Liver (tissue), 8 donors: ENCODE measurements at regions not wholly inside any gene's neighbourhood (a gene's known extent, or its start where the extent isn't known, plus 50 kb on each side); places are given as distances from the start of the nearest gene placed in this dataset.

ENCODE experiments used
- DNase-seq: peaks from one replicate; pipeline ENCODE4 v3.0.0-alpha.2; 2017; ENCODE audit warnings: low spot score
- H3K27ac ChIP-seq, 2 donors: one replicate each; pipeline ENCODE4 v1.7.0; 2013; ENCODE audit warnings: inconsistent platforms in 2 of 2, low read length in 2 of 2, control low read depth in 1 of 2, low read depth in 1 of 2, mild to moderate bottlenecking in 1 of 2
- H3K27me3 ChIP-seq, 4 donors: one replicate each; pipeline versions ENCODE4 v1.6.1 to v1.7.0; 2013; ENCODE audit warnings: low read length in 3 of 4, inconsistent platforms in 1 of 4, mild to moderate bottlenecking in 1 of 4, moderate library complexity in 1 of 4; ENCODE audit not compliant: control insufficient read depth in 4 of 4, insufficient read depth in 4 of 4
- H3K36me3 ChIP-seq, 4 donors: one replicate each; pipeline versions ENCODE4 v1.6.1 to v1.7.0; 2013; ENCODE audit warnings: low read length in 3 of 4, mild to moderate bottlenecking in 3 of 4, low read depth in 1 of 4, moderate library complexity in 1 of 4; ENCODE audit not compliant: control insufficient read depth in 4 of 4, insufficient read depth in 3 of 4
- H3K4me1 ChIP-seq, 4 donors: one replicate each; pipeline versions ENCODE4 v1.6.1 to v1.7.0; 2013; ENCODE audit warnings: low read length in 3 of 4, mild to moderate bottlenecking in 3 of 4, moderate library complexity in 1 of 4; ENCODE audit not compliant: control insufficient read depth in 4 of 4, insufficient read depth in 4 of 4
- H3K4me3 ChIP-seq, 3 donors: one replicate each; pipeline versions ENCODE4 v1.6.1 to v1.7.0; 2013; ENCODE audit warnings: low read length in 3 of 3, control low read depth in 1 of 3, low read depth in 1 of 3, mild to moderate bottlenecking in 1 of 3
- H3K9ac ChIP-seq, 2 donors: one replicate each; pipeline ENCODE4 v1.7.0; 2013; ENCODE audit warnings: low read length in 2 of 2, mild to moderate bottlenecking in 2 of 2, moderate library complexity in 2 of 2, control low read depth in 1 of 2, low read depth in 1 of 2
- H3K9me3 ChIP-seq, 4 donors: one replicate each; pipeline versions ENCODE4 v1.6.1 to v1.7.0; 2013; ENCODE audit warnings: low read length in 3 of 4; ENCODE audit not compliant: control insufficient read depth in 4 of 4
- EGR1 ChIP-seq, 2 donors: IDR thresholded peaks; 2 replicates each; pipeline ENCODE4 v1.6.1; 2016 to 2018; ENCODE audit warnings: antibody characterized with exemption in 2 of 2, low read depth in 2 of 2
- FOXA1 ChIP-seq: IDR thresholded peaks from 2 replicates; pipeline ENCODE4 v1.6.1; 2016; ENCODE audit warnings: antibody characterized with exemption
- FOXA2 ChIP-seq: IDR thresholded peaks from 2 replicates; pipeline ENCODE4 v1.6.1; 2016; ENCODE audit warnings: antibody characterized with exemption
- GABPA ChIP-seq, 2 donors: IDR thresholded peaks in 1 of 2; conservative IDR thresholded peaks in 1 of 2; 2 replicates each; pipeline ENCODE4 v1.6.1; 2016; ENCODE audit warnings: antibody characterized with exemption in 2 of 2, mild to moderate bottlenecking in 1 of 2, moderate library complexity in 1 of 2
- HNF4A ChIP-seq, 2 donors: conservative IDR thresholded peaks; 2 replicates each; pipeline ENCODE4 v1.6.1; 2016; ENCODE audit warnings: antibody characterized with exemption in 2 of 2, mild to moderate bottlenecking in 2 of 2
- HNF4G ChIP-seq: IDR thresholded peaks from 2 replicates; pipeline ENCODE4 v1.6.1; 2016; ENCODE audit warnings: antibody characterized with exemption
- JUND ChIP-seq, 2 donors: IDR thresholded peaks; 2 replicates each; pipeline ENCODE4 v1.6.1; 2016; ENCODE audit warnings: antibody characterized with exemption in 2 of 2
- NR2F2 ChIP-seq: IDR thresholded peaks from 2 replicates; pipeline ENCODE4 v1.6.1; 2016; ENCODE audit warnings: antibody characterized with exemption
- RAD21 ChIP-seq, 2 donors: IDR thresholded peaks; 2 replicates each; pipeline ENCODE4 v1.6.1; 2016; ENCODE audit warnings: antibody characterized with exemption in 2 of 2, mild to moderate bottlenecking in 2 of 2
- RXRA ChIP-seq, 2 donors: IDR thresholded peaks; 2 replicates each; pipeline ENCODE4 v1.6.1; 2017 to 2018; ENCODE audit warnings: antibody characterized with exemption in 2 of 2, mild to moderate bottlenecking in 1 of 2
- SP1 ChIP-seq: IDR thresholded peaks from 2 replicates; pipeline ENCODE4 v1.6.1; 2018; ENCODE audit warnings: antibody characterized with exemption, mild to moderate bottlenecking
- TAF1 ChIP-seq: conservative IDR thresholded peaks from 2 replicates; pipeline ENCODE4 v1.6.1; 2016; ENCODE audit warnings: antibody characterized with exemption, mild to moderate bottlenecking
- YY1 ChIP-seq: IDR thresholded peaks from 2 replicates; pipeline ENCODE4 v1.6.1; 2016; ENCODE audit warnings: antibody characterized with exemption, mild to moderate bottlenecking
- WGBS: extraction: QIAGEN DNeasy Blood & Tissue Kit; methylation state at CpG from one replicate; pipeline ENCODE4 v1.1.7; 2013; 5-methylcytosine and 5-hydroxymethylcytosine counted together
- TF ChIP-seq, protein P1 (sequence below): IDR thresholded peaks from 2 replicates; pipeline ENCODE4 v1.6.1; 2016; ENCODE audit warnings: antibody characterized with exemption
- TF ChIP-seq, protein P2 (sequence below): IDR thresholded peaks from 2 replicates; pipeline ENCODE4 v1.6.1; 2016; ENCODE audit warnings: antibody characterized with exemption
- TF ChIP-seq, protein P3 (sequence below): fragments of 150-350 bp; IDR thresholded peaks from 2 replicates; pipeline ENCODE4 v1.5.1; 2017; ENCODE audit warnings: improper control_type of control experiment, low read depth, low read length; ENCODE audit not compliant: missing input control
- TF ChIP-seq, protein P4 (sequence below): IDR thresholded peaks from 2 replicates; pipeline ENCODE4 v1.6.1; 2016; ENCODE audit warnings: antibody characterized with exemption
- TF ChIP-seq, protein P5 (sequence below): IDR thresholded peaks from 2 replicates; pipeline ENCODE4 v1.6.1; 2016; ENCODE audit warnings: antibody characterized with exemption, mild to moderate bottlenecking
- donor health status: healthy.
- donor health status: healthy.
- donor health status: healthy.
- donor health status: healthy.
- donor health status: healthy.

GRCh38 chr11:22522225-22522624 lies 103.4 kb downstream of the FANCF start:
- no peak overlapping the region for H3K9ac ChIP-seq
- H3K27ac ChIP-seq, result no peak overlapping the region
- H3K9me3 ChIP-seq, result no peaks in the 10 kb centered on the region
- H3K4me3 ChIP-seq, result no peak overlapping the region
- WGBS, result 78% methylated on average over 2 of the region's 2 CpGs
- DNase-seq, result no peak
- H3K27me3 ChIP-seq, result no peaks in the 10 kb centered on the region
- TF ChIP-seq RAD21 (IDR thresholded peaks at IDR 0.05) (no peak), HNF4G (no peak), HNF4A (conservative IDR thresholded peaks at IDR 0.05) (no peak), SP1 (no peak), TAF1 (no peak), FOXA2 (no peak), FOXA1 (no peak), EGR1 (IDR thresholded peaks at IDR 0.05; ENCODE audit: low read depth in 2 of 2) (no peak), YY1 (no peak), RXRA (IDR thresholded peaks at IDR 0.05) (no peak), JUND (IDR thresholded peaks at IDR 0.05) (no peak), GABPA (IDR thresholded peaks at IDR 0.05 in 1 of 2, conservative IDR thresholded peaks at IDR 0.05 in 1 of 2) (no peak), NR2F2 (no peak)
- TF ChIP-seq, protein P1, sequence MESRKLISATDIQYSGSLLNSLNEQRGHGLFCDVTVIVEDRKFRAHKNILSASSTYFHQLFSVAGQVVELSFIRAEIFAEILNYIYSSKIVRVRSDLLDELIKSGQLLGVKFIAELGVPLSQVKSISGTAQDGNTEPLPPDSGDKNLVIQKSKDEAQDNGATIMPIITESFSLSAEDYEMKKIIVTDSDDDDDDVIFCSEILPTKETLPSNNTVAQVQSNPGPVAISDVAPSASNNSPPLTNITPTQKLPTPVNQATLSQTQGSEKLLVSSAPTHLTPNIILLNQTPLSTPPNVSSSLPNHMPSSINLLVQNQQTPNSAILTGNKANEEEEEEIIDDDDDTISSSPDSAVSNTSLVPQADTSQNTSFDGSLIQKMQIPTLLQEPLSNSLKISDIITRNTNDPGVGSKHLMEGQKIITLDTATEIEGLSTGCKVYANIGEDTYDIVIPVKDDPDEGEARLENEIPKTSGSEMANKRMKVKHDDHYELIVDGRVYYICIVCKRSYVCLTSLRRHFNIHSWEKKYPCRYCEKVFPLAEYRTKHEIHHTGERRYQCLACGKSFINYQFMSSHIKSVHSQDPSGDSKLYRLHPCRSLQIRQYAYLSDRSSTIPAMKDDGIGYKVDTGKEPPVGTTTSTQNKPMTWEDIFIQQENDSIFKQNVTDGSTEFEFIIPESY, result no peak
- TF ChIP-seq, protein P2, sequence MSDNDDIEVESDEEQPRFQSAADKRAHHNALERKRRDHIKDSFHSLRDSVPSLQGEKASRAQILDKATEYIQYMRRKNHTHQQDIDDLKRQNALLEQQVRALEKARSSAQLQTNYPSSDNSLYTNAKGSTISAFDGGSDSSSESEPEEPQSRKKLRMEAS, result no peak
- TF ChIP-seq, protein P3, sequence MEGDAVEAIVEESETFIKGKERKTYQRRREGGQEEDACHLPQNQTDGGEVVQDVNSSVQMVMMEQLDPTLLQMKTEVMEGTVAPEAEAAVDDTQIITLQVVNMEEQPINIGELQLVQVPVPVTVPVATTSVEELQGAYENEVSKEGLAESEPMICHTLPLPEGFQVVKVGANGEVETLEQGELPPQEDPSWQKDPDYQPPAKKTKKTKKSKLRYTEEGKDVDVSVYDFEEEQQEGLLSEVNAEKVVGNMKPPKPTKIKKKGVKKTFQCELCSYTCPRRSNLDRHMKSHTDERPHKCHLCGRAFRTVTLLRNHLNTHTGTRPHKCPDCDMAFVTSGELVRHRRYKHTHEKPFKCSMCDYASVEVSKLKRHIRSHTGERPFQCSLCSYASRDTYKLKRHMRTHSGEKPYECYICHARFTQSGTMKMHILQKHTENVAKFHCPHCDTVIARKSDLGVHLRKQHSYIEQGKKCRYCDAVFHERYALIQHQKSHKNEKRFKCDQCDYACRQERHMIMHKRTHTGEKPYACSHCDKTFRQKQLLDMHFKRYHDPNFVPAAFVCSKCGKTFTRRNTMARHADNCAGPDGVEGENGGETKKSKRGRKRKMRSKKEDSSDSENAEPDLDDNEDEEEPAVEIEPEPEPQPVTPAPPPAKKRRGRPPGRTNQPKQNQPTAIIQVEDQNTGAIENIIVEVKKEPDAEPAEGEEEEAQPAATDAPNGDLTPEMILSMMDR, result no peak
- TF ChIP-seq, protein P4, sequence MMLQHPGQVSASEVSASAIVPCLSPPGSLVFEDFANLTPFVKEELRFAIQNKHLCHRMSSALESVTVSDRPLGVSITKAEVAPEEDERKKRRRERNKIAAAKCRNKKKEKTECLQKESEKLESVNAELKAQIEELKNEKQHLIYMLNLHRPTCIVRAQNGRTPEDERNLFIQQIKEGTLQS, result no peak
- TF ChIP-seq, protein P5, sequence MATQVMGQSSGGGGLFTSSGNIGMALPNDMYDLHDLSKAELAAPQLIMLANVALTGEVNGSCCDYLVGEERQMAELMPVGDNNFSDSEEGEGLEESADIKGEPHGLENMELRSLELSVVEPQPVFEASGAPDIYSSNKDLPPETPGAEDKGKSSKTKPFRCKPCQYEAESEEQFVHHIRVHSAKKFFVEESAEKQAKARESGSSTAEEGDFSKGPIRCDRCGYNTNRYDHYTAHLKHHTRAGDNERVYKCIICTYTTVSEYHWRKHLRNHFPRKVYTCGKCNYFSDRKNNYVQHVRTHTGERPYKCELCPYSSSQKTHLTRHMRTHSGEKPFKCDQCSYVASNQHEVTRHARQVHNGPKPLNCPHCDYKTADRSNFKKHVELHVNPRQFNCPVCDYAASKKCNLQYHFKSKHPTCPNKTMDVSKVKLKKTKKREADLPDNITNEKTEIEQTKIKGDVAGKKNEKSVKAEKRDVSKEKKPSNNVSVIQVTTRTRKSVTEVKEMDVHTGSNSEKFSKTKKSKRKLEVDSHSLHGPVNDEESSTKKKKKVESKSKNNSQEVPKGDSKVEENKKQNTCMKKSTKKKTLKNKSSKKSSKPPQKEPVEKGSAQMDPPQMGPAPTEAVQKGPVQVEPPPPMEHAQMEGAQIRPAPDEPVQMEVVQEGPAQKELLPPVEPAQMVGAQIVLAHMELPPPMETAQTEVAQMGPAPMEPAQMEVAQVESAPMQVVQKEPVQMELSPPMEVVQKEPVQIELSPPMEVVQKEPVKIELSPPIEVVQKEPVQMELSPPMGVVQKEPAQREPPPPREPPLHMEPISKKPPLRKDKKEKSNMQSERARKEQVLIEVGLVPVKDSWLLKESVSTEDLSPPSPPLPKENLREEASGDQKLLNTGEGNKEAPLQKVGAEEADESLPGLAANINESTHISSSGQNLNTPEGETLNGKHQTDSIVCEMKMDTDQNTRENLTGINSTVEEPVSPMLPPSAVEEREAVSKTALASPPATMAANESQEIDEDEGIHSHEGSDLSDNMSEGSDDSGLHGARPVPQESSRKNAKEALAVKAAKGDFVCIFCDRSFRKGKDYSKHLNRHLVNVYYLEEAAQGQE, result no peak
- no peaks in the 10 kb centered on the region for H3K36me3 ChIP-seq
- no peaks in the 10 kb centered on the region for H3K4me1 ChIP-seq
